ENCODE measurements at regions not wholly inside any gene's neighbourhood (a gene's known extent, or its start where the extent isn't known, plus 50 kb on each side); places are given as distances from the start of the nearest gene placed in this dataset.
A peak's percentile ranks its signal among the peaks of the same experiment; 100 is the strongest.

GRCh38 chr2:116057538-116057937 is 1615.1 kb downstream of the DPP10 start:
- TF ChIP-seq POLR2A (IDR thresholded peaks at IDR 0.05; ENCODE audit: control extremely low read depth in 1 of 2, low read depth in 2 of 2, low read length in 2 of 2): no peak
- TF ChIP-seq EP300 (IDR thresholded peaks at IDR 0.05; ENCODE audit: borderline replicate concordance in 1 of 2, low read depth in 2 of 2, low read length in 2 of 2): no peak
- TF ChIP-seq CTCF (IDR thresholded peaks at IDR 0.05; ENCODE audit: control extremely low read depth in 1 of 3, insufficient read depth in 1 of 3, low read depth in 1 of 3, low read length in 3 of 3): peak in 2 of 3 experiments; percentile 27 to 35; a peak in 2 of 4 replicates
- no peak for TF ChIP-seq KDM1A (IDR thresholded peaks at IDR 0.05; ENCODE audit: borderline replicate concordance, low read length)
- TF ChIP-seq POLR2AphosphoS5 (IDR thresholded peaks at IDR 0.05; ENCODE audit: low read depth, low read length): no peak

Measured in H1 (cell line).